HepG2 (cell line): ENCODE measurements at regions not wholly inside any gene's neighbourhood (a gene's known extent, or its start where the extent isn't known, plus 50 kb on each side); places are given as distances from the start of the nearest gene placed in this dataset.

Experiments
- BHLHE40 ChIP-seq: IDR thresholded peaks from 2 replicates; pipeline ENCODE4 v1.6.1; 2011; ENCODE audit warnings: low read length, improper control_type of control experiment
- EP300 ChIP-seq, 3 experiments: sonication (generic) in 1 of 3; formaldehyde crosslinking in 1 of 3; IDR thresholded peaks; 2 replicates each; pipeline versions ENCODE4 v1.5.1 to v1.6.1; 2011 to 2020; ENCODE audit warnings: low read depth in 2 of 3, low read length in 2 of 3, borderline replicate concordance in 1 of 3, improper control_type of control experiment in 1 of 3, mild to moderate bottlenecking in 1 of 3, missing genetic modification reagents in 1 of 3, moderate library complexity in 1 of 3
- HNRNPK ChIP-seq: fragments of 200-400 bp; formaldehyde crosslinking; IDR thresholded peaks from 2 replicates; pipeline ENCODE4 v1.6.1; 2018; ENCODE audit warnings: low read length, low read depth, moderate library complexity, mild to moderate bottlenecking; ENCODE audit not compliant: poor library complexity, severe bottlenecking
- MAZ ChIP-seq, 2 experiments: sonication (generic) in 1 of 2; formaldehyde crosslinking in 1 of 2; IDR thresholded peaks; 2 replicates each; pipeline versions ENCODE4 v1.5.0 to v1.6.1; 2012 to 2020; ENCODE audit warnings: low read depth in 2 of 2, mild to moderate bottlenecking in 2 of 2, borderline replicate concordance in 1 of 2, improper control_type of control experiment in 1 of 2, low read length in 1 of 2, missing genetic modification reagents in 1 of 2, moderate library complexity in 1 of 2
- POLR2AphosphoS5 ChIP-seq: IDR thresholded peaks from 2 replicates; pipeline ENCODE4 v1.6.1; 2012; ENCODE audit warnings: low read depth, low read length
- TAF1 ChIP-seq: sonication (generic); formaldehyde crosslinking; IDR thresholded peaks from 2 replicates; pipeline ENCODE4 v1.4.0; 2020; ENCODE audit warnings: missing genetic modification reagents
- ZBTB43 ChIP-seq: sonication (generic); formaldehyde crosslinking; conservative IDR thresholded peaks from 2 replicates; pipeline ENCODE4 v1.4.0; 2020; ENCODE audit warnings: missing genetic modification reagents
- ZNF3 ChIP-seq: IDR thresholded peaks from 2 replicates; pipeline ENCODE4 v1.7.0; 2017; ENCODE audit warnings: inconsistent platforms
- ZNF441 ChIP-seq: sonication (generic); formaldehyde crosslinking; IDR thresholded peaks from 2 replicates; pipeline ENCODE4 v1.7.0; 2021; ENCODE audit warnings: missing genetic modification reagents, borderline replicate concordance

- TF ChIP-seq MAZ (IDR thresholded peaks at IDR 0.05; ENCODE audit: borderline replicate concordance, low read depth, low read length) (no peak), MAZ (CRISPR knock-in tag; IDR thresholded peaks at IDR 0.05; ENCODE audit: low read depth) (no peak), TAF1 (CRISPR knock-in tag) (no peak), ZNF3 (CRISPR knock-in tag) (no peak), BHLHE40 (no peak), POLR2AphosphoS5 (no peak), HNRNPK (no peak), ZBTB43 (CRISPR knock-in tag) (no peak), EP300 (IDR thresholded peaks at IDR 0.05; ENCODE audit: low read depth in 2 of 2, low read length in 2 of 2) (no peak), EP300 (CRISPR knock-in tag; IDR thresholded peaks at IDR 0.05; ENCODE audit: borderline replicate concordance) (no peak), ZNF441 (CRISPR knock-in tag) (no peak)
Measured at GRCh38 chr4:114072781-114073180, 93.3 kb upstream of the ARSJ start.
